GM12864 (cell line): ENCODE measurements at regions not wholly inside any gene's neighbourhood (a gene's known extent, or its start where the extent isn't known, plus 50 kb on each side); places are given as distances from the start of the nearest gene placed in this dataset.
"Not testable (repeated sequence)": the region's sequence is repeated elsewhere in the genome, so short reads cannot be mapped to it uniquely, and the experiment has no call there.

Source experiments
- DNase-seq: peaks from one replicate; pipeline ENCODE4 v3.0.0-alpha.2; 2011; ENCODE audit warnings: low read depth
- H3K4me3 ChIP-seq: 2 replicates; pipeline ENCODE4 v1.5.1; 2011; ENCODE audit warnings: mild to moderate bottlenecking, low read depth, low read length, control low read depth
- TF ChIP-seq, protein P1 (sequence below): IDR thresholded peaks from 2 replicates; pipeline ENCODE4 v1.5.1; 2011; ENCODE audit warnings: low read depth, mild to moderate bottlenecking, moderate library complexity, low read length, control low read depth, inconsistent platforms; ENCODE audit errors: missing control alignments

GRCh38 chr2:166661391-166661790 lies 167.3 kb upstream of the SCN7A start:
- H3K4me3 ChIP-seq, result no peak overlapping the region
- TF ChIP-seq, protein P1, sequence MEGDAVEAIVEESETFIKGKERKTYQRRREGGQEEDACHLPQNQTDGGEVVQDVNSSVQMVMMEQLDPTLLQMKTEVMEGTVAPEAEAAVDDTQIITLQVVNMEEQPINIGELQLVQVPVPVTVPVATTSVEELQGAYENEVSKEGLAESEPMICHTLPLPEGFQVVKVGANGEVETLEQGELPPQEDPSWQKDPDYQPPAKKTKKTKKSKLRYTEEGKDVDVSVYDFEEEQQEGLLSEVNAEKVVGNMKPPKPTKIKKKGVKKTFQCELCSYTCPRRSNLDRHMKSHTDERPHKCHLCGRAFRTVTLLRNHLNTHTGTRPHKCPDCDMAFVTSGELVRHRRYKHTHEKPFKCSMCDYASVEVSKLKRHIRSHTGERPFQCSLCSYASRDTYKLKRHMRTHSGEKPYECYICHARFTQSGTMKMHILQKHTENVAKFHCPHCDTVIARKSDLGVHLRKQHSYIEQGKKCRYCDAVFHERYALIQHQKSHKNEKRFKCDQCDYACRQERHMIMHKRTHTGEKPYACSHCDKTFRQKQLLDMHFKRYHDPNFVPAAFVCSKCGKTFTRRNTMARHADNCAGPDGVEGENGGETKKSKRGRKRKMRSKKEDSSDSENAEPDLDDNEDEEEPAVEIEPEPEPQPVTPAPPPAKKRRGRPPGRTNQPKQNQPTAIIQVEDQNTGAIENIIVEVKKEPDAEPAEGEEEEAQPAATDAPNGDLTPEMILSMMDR, result no peak
- DNase-seq, result no peak

GRCh38 chr2:166658901-166659300 lies 164.9 kb upstream of the SCN7A start:
- no peak overlapping the region for H3K4me3 ChIP-seq
- no peak for DNase-seq
- TF ChIP-seq, protein P1, result no peak

DNA sequence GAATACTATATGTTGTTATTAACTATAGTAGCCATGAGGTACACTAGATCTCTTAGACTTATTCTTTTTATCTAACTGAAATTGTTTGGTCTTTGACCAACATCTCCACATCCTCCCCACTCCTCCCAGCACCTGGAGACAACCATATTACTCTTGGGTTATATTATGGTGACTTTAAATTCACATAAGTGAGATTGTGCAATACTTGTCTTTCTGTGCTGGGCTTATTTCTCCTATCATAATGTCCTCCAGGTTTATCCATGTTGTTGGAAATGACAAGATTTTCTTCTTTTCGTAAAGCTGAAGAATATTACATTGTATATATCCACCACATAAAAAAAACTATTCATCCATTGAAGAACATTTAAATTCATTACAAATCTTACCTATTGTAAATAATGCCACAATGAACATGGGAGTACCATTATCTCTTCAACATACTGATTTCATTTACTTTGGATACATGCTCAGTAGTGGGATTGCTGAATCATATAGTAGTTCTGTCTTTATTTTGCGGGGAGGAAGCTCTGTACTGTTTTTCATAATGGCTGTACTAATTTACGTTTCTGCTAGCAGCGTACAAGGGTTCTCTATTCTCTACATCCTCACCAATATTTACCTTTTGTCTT lies 159.2 kb upstream of the SCN7A start:
- DNase-seq, result no peak
- TF ChIP-seq, protein P1, result no peak
- H3K4me3 ChIP-seq, result no peak overlapping the region

DNA sequence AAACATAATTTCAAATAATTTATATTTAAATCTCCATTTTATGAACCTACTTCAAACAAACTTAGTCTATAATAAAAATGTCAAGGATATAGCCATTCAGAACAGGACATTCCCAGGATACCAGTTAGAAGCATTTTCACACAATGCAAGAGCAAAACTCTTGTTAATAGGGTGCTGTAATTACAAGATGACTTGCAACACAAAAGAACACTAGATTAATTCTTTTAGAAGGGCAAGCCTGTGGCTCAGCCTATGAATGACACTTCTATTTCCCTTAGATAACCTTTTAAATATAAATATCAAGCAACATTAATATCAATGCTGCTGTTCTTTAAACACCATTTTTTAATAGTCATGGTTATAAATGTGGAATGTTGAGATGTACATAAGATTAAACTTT lies 157.9 kb upstream of the SCN7A start:
- no peak for DNase-seq
- TF ChIP-seq, protein P1, result no peak
- H3K4me3 ChIP-seq, result no peak overlapping the region

DNA sequence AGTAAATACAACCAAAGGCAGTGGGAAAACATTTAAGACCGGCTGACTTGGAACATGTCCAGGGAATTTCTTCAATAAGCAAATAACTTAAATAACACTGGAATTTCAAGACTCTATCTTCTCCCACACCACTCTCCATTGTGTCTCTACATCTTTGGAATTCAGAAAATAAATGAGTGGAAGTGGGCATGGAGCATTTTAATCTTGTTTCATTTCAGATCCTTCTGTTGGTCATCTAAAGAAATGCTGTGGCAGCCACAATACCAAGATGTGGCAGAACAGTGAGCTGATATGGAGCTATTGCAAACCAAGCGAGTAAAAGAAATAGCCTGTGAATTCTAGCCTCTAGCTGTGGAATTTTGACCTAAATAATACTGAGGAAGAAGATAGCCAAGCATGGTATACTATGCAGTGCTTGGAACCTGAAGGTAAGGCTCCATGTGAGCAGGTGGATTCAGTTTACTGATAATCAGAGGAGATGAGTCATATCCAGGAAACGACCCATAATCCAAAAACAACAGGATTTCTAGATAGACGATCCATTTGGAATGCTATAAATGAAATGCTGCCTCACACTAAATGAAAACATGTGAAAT lies 157.1 kb upstream of the SCN7A start:
- no peak overlapping the region for H3K4me3 ChIP-seq
- TF ChIP-seq, protein P1, result no peak
- no peak for DNase-seq

DNA sequence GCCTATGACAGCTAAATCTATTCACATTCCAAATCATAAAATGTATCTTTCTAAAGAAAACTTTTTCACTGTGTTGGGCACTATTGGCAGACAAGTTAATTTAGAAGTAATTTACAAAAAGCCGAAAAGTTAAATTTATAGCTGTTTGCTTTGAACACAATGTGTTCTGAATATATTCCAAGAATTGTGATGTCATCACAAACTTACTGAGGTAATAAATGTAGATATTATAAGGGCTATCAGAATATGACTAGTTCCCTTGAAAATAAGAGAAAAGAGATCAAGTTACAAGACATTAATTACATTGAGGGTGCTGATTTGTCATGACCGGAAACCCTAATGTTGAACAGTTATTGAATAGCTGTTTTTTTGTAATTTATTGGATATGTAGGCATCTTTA lies 153.9 kb upstream of the SCN7A start:
- H3K4me3 ChIP-seq, result no peak overlapping the region
- DNase-seq, result no peak
- TF ChIP-seq, protein P1, result no peak

GRCh38 chr2:166643980-166644379 lies 149.9 kb upstream of the SCN7A start:
- H3K4me3 ChIP-seq, result no peak overlapping the region
- TF ChIP-seq, protein P1, result no peak
- DNase-seq, result no peak

- not testable (repeated sequence) for DNase-seq, H3K4me3 ChIP-seq
Measured at GRCh38 chr2:166641516-166641915, 147.5 kb upstream of the SCN7A start.
